ENCODE measurements at regions not wholly inside any gene's neighbourhood (a gene's known extent, or its start where the extent isn't known, plus 50 kb on each side); places are given as distances from the start of the nearest gene placed in this dataset.
"Not testable (repeated sequence)": the region's sequence is repeated elsewhere in the genome, so short reads cannot be mapped to it uniquely, and the experiment has no call there.

- peak in 1 of 4 donors; percentile 10 for DNase-seq (ENCODE audit: low read depth in 4 of 4, low spot score in 2 of 4)
Observed at GRCh38 chr1:101520302-101520701, 283.5 kb downstream of the S1PR1 start.

- DNase-seq (ENCODE audit: low read depth in 4 of 4, low spot score in 2 of 4), result no peak
Observed at GRCh38 chr1:101522486-101522885, 285.7 kb downstream of the S1PR1 start.

GRCh38 chr1:101526813-101527212, 290.0 kb downstream of the S1PR1 start:
- DNase-seq (ENCODE audit: low read depth in 4 of 4, low spot score in 2 of 4), result no peak

GRCh38 chr1:101532377-101532776, 295.6 kb downstream of the S1PR1 start:
- DNase-seq (ENCODE audit: low read depth in 4 of 4, low spot score in 2 of 4), result no peak

GRCh38 chr1:101540161-101540560, 303.3 kb downstream of the S1PR1 start:
- no peak for DNase-seq (ENCODE audit: low read depth in 4 of 4, low spot score in 2 of 4)

GRCh38 chr1:101546885-101547284, 310.1 kb downstream of the S1PR1 start:
- no peak for DNase-seq (ENCODE audit: low read depth in 4 of 4, low spot score in 2 of 4)

GRCh38 chr1:101547357-101547756, 310.5 kb downstream of the S1PR1 start:
- DNase-seq (ENCODE audit: low read depth in 4 of 4, low spot score in 2 of 4), result no peak

GRCh38 chr1:101548376-101548775, 311.6 kb downstream of the S1PR1 start:
- DNase-seq (ENCODE audit: low read depth in 4 of 4, low spot score in 2 of 4), result no peak

GRCh38 chr1:101550581-101550980, 313.8 kb downstream of the S1PR1 start:
- no peak for DNase-seq (ENCODE audit: low read depth in 4 of 4, low spot score in 2 of 4)

GRCh38 chr1:101566883-101567538, 330.2 kb downstream of the S1PR1 start:
- no peak for DNase-seq (ENCODE audit: low read depth in 4 of 4, low spot score in 2 of 4)

GRCh38 chr1:101567582-101568189, 330.9 kb downstream of the S1PR1 start:
- DNase-seq (ENCODE audit: low read depth in 4 of 4, low spot score in 2 of 4), result no peak

- peak; percentile 30 to 50 (median 44) for DNase-seq (ENCODE audit: low read depth in 4 of 4, low spot score in 2 of 4)
Observed at GRCh38 chr1:101587741-101588140, 350.9 kb downstream of the S1PR1 start.

GRCh38 chr1:101588677-101589076, 351.9 kb downstream of the S1PR1 start:
- DNase-seq (ENCODE audit: low read depth in 4 of 4, low spot score in 2 of 4), result no peak

- no peak for DNase-seq (ENCODE audit: low read depth in 4 of 4, low spot score in 2 of 4)
Observed at GRCh38 chr1:101592845-101593244, 356.0 kb downstream of the S1PR1 start.

- no peak for DNase-seq (ENCODE audit: low read depth in 4 of 4, low spot score in 2 of 4)
Observed at GRCh38 chr1:101595881-101596374, 359.1 kb downstream of the S1PR1 start.

GRCh38 chr1:101600615-101601014, 363.8 kb downstream of the S1PR1 start:
- not testable (repeated sequence) for DNase-seq (ENCODE audit: low read depth in 4 of 4, low spot score in 2 of 4)

- no peak for DNase-seq (ENCODE audit: low read depth in 4 of 4, low spot score in 2 of 4)
Observed at GRCh38 chr1:101603726-101604125, 366.9 kb downstream of the S1PR1 start.

- no peak for DNase-seq (ENCODE audit: low read depth in 4 of 4, low spot score in 2 of 4)
Observed at GRCh38 chr1:101605878-101606277, 369.1 kb downstream of the S1PR1 start.

GRCh38 chr1:101613546-101613945, 376.7 kb downstream of the S1PR1 start:
- no peak for DNase-seq (ENCODE audit: low read depth in 4 of 4, low spot score in 2 of 4)

GRCh38 chr1:101618900-101619299, 377.8 kb downstream of the OLFM3 start:
- no peak for DNase-seq (ENCODE audit: low read depth in 4 of 4, low spot score in 2 of 4)

- no peak for DNase-seq (ENCODE audit: low read depth in 4 of 4, low spot score in 2 of 4)
Observed at GRCh38 chr1:101632548-101633272, 364.0 kb downstream of the OLFM3 start.

GRCh38 chr1:101645810-101646209, 350.9 kb downstream of the OLFM3 start:
- DNase-seq (ENCODE audit: low read depth in 4 of 4, low spot score in 2 of 4), result no peak

All from left renal cortex interstitium (tissue), 4 donors.